ENCODE measurements at regions not wholly inside any gene's neighbourhood (a gene's known extent, or its start where the extent isn't known, plus 50 kb on each side); places are given as distances from the start of the nearest gene placed in this dataset.

DNA sequence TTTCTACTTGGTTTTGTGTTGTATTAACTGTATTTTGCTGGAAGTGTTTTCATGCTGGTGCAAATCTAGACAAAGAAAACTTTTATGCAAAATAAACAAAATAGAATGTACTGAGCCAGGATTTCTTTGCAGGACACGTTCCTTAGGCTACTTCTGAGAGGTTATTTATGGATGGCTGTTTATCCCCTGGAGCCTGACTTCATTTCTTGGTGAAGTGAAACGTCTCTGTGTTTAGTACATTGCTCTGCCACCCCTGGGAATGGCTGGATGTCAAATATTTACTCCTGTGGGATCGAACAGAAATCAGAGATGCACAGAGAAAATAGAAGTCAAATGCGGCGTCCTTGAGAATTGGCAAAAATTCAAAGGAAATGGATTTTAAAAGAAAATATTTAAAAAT, 327.1 kb upstream of the MPDZ start:
- TF ChIP-seq, protein P1, sequence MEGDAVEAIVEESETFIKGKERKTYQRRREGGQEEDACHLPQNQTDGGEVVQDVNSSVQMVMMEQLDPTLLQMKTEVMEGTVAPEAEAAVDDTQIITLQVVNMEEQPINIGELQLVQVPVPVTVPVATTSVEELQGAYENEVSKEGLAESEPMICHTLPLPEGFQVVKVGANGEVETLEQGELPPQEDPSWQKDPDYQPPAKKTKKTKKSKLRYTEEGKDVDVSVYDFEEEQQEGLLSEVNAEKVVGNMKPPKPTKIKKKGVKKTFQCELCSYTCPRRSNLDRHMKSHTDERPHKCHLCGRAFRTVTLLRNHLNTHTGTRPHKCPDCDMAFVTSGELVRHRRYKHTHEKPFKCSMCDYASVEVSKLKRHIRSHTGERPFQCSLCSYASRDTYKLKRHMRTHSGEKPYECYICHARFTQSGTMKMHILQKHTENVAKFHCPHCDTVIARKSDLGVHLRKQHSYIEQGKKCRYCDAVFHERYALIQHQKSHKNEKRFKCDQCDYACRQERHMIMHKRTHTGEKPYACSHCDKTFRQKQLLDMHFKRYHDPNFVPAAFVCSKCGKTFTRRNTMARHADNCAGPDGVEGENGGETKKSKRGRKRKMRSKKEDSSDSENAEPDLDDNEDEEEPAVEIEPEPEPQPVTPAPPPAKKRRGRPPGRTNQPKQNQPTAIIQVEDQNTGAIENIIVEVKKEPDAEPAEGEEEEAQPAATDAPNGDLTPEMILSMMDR (IDR thresholded peaks at IDR 0.05; ENCODE audit: low read depth, low read length, poor library complexity, severe bottlenecking): no peak
- no peak for TF ChIP-seq EZH2phosphoT487 (IDR thresholded peaks at IDR 0.05; ENCODE audit: borderline replicate concordance, low read length)

Data from DOHH2 (cell line).